ENCODE measurements at regions not wholly inside any gene's neighbourhood (a gene's known extent, or its start where the extent isn't known, plus 50 kb on each side); places are given as distances from the start of the nearest gene placed in this dataset.

DNA sequence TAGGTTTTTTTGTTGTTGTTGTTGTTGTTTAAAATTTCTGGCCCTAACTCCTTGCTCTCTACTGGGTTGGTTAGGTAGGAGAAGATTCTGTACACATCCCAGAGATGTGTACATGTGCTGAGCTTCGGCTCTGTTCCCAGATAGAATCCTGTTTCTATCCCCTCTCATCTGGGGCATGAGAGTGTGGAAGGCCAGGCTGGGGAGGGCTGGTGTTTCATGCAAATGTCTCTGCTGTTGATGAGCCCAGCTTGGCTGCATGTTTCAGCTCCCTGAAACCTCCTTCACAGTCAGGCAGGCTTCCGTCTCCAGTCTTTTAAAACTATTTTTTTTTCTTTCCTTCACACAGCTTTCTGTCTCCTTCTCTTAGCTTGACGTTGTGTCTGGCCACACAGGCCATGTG lies 526.9 kb upstream of the KLF4 start:
- Histone ChIP-seq H3K4me1 (no peaks in the 10 kb centered on the region), H3K9me3 (no peaks in the 10 kb centered on the region), H3K27me3 (ENCODE audit: insufficient read depth in 3 of 3, low read length in 2 of 3) (no peaks in the 10 kb centered on the region), H3K4me3 (no peak overlapping the region), H3K36me3 (ENCODE audit: insufficient read depth in 1 of 2, low read depth in 1 of 2) (no peaks in the 10 kb centered on the region), H3K27ac (no peak overlapping the region)
- intact Hi-C loops (cut with DNase I), result loop anchor here in 1 of 2 donors (10.0 kb wide), 1 partner anchor 58 kb away; no protein-coding TSS in a partner anchor
- 70 to 79% (median 78%) methylated on average over 3 of the region's 3 CpGs for WGBS, 3 donors
- TF ChIP-seq, protein P1, sequence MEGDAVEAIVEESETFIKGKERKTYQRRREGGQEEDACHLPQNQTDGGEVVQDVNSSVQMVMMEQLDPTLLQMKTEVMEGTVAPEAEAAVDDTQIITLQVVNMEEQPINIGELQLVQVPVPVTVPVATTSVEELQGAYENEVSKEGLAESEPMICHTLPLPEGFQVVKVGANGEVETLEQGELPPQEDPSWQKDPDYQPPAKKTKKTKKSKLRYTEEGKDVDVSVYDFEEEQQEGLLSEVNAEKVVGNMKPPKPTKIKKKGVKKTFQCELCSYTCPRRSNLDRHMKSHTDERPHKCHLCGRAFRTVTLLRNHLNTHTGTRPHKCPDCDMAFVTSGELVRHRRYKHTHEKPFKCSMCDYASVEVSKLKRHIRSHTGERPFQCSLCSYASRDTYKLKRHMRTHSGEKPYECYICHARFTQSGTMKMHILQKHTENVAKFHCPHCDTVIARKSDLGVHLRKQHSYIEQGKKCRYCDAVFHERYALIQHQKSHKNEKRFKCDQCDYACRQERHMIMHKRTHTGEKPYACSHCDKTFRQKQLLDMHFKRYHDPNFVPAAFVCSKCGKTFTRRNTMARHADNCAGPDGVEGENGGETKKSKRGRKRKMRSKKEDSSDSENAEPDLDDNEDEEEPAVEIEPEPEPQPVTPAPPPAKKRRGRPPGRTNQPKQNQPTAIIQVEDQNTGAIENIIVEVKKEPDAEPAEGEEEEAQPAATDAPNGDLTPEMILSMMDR (IDR thresholded peaks at IDR 0.05), result no peak
- no peak for ATAC-seq
- DNase-seq, result no peak

- TF ChIP-seq, protein P1 (IDR thresholded peaks at IDR 0.05), result no peak
- no peak overlapping the region for H3K27ac ChIP-seq
- H3K36me3 ChIP-seq (ENCODE audit: insufficient read depth in 1 of 2, low read depth in 1 of 2), result no peaks in the 10 kb centered on the region
- H3K4me3 ChIP-seq, result no peak overlapping the region
- H3K27me3 ChIP-seq (ENCODE audit: insufficient read depth in 3 of 3, low read length in 2 of 3), result no peaks in the 10 kb centered on the region
- ATAC-seq (no peak), DNase-seq (no peak)
- H3K9me3 ChIP-seq, result no peaks in the 10 kb centered on the region
- 91 to 96% (median 92%) methylated on average over 5 of the region's 5 CpGs for WGBS, 3 donors
- no peaks in the 10 kb centered on the region for H3K4me1 ChIP-seq
- intact Hi-C loops (cut with DNase I), result loop anchor here in 1 of 2 donors (10.0 kb wide), 1 partner anchor 59 kb away; no protein-coding TSS in a partner anchor
Measured at GRCh38 chr9:108015690-108016089, 526.1 kb upstream of the KLF4 start.

DNA sequence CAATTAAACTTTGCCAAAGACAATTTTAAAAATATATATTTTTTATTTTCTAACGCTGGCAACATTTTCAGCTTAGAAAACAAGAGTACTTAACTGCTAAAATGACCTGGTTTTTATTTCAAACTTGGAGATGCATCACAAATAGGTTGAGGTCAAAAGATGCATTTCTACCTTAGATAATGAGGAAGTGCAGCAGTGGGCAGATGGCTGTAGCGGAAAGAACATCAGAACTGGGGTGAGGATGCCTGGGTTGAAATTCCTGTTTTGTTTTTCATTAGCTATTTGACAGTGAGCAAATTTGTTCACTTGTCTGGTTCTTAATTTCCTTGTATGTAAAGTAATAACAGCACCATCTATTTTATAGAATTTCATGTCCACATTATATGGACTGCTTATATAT lies 524.8 kb upstream of the KLF4 start:
- no peak overlapping the region for H3K27ac ChIP-seq
- ATAC-seq (no peak), DNase-seq (no peak)
- no peaks in the 10 kb centered on the region for H3K4me1 ChIP-seq
- TF ChIP-seq, protein P1 (IDR thresholded peaks at IDR 0.05), result no peak
- no peaks in the 10 kb centered on the region for H3K9me3 ChIP-seq
- no peak overlapping the region for H3K4me3 ChIP-seq
- intact Hi-C loops (cut with DNase I), result loop anchor here in 1 of 2 donors (10.0 kb wide), 1 partner anchor 60 kb away; no protein-coding TSS in a partner anchor
- no peaks in the 10 kb centered on the region for H3K27me3 ChIP-seq (ENCODE audit: insufficient read depth in 3 of 3, low read length in 2 of 3)
- H3K36me3 ChIP-seq (ENCODE audit: insufficient read depth in 1 of 2, low read depth in 1 of 2), result no peaks in the 10 kb centered on the region
- 89 to 94% (median 89%) methylated on average over 2 of the region's 2 CpGs for WGBS, 3 donors

- ATAC-seq (no peak), DNase-seq (no peak)
- Histone ChIP-seq H3K4me3 (no peak overlapping the region), H3K27me3 (ENCODE audit: insufficient read depth in 3 of 3, low read length in 2 of 3) (no peaks in the 10 kb centered on the region), H3K9me3 (no peaks in the 10 kb centered on the region), H3K4me1 (no peaks in the 10 kb centered on the region), H3K36me3 (ENCODE audit: insufficient read depth in 1 of 2, low read depth in 1 of 2) (no peaks in the 10 kb centered on the region), H3K27ac (no peak overlapping the region)
- intact Hi-C loops (cut with DNase I), result loop anchor here in 1 of 2 donors (10.0 kb wide), 1 partner anchor 62 kb away; no protein-coding TSS in a partner anchor
- TF ChIP-seq, protein P1 (IDR thresholded peaks at IDR 0.05), result no peak
- 48 to 68% (median 64%) methylated on average over 3 of the region's 3 CpGs for WGBS, 3 donors
Measured at GRCh38 chr9:108012886-108013665, 523.5 kb upstream of the KLF4 start.
